GF-D8 (cell line): ENCODE measurements at regions not wholly inside any gene's neighbourhood (a gene's known extent, or its start where the extent isn't known, plus 50 kb on each side); places are given as distances from the start of the nearest gene placed in this dataset.
"Not testable (repeated sequence)": the region's sequence is repeated elsewhere in the genome, so short reads cannot be mapped to it uniquely, and the experiment has no call there.

Experiments used
- DNase-seq: peaks from one replicate; lab custom pipeline; 2025; lab: John Stamatoyannopoulos, UW

- DNase-seq = no peak
Observed at GRCh38 chr11:91641153-91641552, 583.5 kb upstream of the FAT3 start.

DNA sequence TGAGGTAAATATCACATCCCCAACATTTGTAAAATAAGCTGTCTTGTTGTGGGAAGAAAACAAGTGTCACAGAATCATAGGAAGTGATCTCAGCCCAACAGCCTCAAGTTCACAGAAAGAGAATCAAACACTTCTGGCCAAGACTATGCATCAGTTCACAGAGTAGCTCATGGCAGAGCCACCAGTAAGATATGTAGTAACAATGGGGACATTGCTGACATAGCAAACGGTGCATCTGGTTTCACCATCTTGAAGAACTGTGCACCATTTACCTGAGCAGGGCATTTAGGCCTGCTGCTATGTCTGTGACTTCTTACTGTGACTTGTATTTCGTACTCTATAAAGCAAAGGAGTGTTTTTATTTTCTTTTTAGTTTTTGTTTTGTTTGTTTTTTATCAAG lies 585.3 kb upstream of the FAT3 start:
- DNase-seq = no peak

- DNase-seq = no peak
Observed at GRCh38 chr11:91630916-91631673, 593.5 kb upstream of the FAT3 start.

DNA sequence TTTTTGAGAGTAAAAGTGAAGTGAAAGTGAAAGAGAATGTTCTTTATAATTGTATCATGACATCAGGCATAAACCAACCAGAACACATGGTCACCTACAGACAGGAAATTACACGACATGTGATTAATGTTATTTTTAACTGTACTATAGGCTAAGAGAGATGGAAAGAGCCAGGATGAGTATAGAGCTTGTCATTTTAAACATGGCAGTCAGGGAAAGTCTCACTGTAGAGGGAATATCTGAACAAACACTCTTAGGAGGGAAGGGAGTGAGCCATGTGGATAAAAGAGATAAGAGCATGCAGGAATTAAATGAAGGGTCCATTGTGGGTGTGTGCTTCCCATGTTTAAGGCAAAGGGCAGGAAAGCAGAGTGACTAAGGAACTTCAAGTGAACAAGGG lies 599.1 kb upstream of the FAT3 start:
- DNase-seq = no peak

- no peak for DNase-seq
Observed at GRCh38 chr11:91624021-91624420, 600.6 kb upstream of the FAT3 start.

- no peak for DNase-seq
Observed at GRCh38 chr11:91608677-91609076, 615.9 kb upstream of the FAT3 start.

GRCh38 chr11:91596111-91596510 lies 628.5 kb upstream of the FAT3 start:
- DNase-seq = no peak

- no peak for DNase-seq
Observed at GRCh38 chr11:91591021-91591420, 633.6 kb upstream of the FAT3 start.

DNA sequence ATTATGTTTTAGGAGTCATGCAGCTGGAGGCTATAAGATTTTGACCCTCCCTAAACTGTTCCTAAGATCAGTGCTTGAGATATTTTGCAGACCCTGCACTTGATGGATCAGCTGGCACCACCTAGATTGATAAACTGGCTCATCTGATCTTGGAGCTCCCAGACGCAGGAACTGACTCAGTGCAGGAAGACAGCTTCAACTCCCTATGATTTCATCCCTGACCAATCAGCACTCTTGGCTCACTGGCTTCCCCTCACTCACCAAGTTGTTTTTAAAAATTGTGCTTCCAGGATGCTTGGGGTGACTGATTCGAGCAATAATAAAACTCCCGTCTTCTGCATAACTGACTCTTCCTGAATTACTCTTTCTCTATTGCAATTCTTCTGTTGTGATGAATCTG lies 637.5 kb upstream of the FAT3 start:
- DNase-seq = no peak

GRCh38 chr11:91585035-91585801 lies 639.4 kb upstream of the FAT3 start:
- DNase-seq = no peak

DNA sequence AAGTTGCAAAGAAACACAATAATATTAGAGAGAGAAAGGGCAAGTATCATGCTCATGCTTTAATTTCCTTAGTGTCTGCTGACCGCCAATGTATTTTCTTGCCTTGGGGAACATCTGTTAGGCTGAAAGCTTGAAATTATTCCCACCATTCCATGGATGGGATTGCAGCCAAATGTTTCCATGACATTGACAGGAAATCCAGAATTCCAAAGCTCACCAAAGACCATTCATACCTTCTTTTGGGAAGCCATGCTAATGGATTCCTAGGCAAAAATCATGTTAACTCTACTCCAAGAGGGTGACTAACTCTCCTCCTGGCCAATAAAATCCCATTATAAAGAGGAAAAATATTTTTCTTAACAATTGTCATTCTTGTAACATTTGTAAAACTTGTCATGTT lies 661.4 kb upstream of the FAT3 start:
- DNase-seq = no peak

- DNase-seq = no peak
Observed at GRCh38 chr11:91560434-91560833, 664.2 kb upstream of the FAT3 start.

- DNase-seq = no peak
Observed at GRCh38 chr11:91538065-91538464, 686.6 kb upstream of the FAT3 start.

DNA sequence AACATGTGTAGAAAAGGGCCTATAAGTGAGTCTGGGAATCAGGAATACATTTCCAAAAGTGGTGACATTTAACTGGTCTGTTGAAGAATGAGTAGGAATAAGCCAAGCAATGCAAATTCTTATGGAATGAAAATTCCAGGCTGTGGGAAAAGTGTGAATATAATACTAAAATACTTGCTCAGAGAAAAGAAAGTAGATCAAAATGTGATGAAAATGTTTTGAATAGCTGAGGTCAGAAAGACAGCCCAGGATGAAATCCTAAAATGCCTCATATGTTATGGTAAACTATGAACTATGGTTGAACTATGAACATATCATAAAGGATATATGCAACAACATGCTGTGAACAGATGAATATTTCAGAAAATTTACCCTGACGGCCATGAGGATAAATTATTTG lies 688.3 kb upstream of the FAT3 start:
- DNase-seq = no peak

GRCh38 chr11:91528965-91529364 lies 695.7 kb upstream of the FAT3 start:
- no peak for DNase-seq

- no peak for DNase-seq
Observed at GRCh38 chr11:91527380-91528030, 697.1 kb upstream of the FAT3 start.

DNA sequence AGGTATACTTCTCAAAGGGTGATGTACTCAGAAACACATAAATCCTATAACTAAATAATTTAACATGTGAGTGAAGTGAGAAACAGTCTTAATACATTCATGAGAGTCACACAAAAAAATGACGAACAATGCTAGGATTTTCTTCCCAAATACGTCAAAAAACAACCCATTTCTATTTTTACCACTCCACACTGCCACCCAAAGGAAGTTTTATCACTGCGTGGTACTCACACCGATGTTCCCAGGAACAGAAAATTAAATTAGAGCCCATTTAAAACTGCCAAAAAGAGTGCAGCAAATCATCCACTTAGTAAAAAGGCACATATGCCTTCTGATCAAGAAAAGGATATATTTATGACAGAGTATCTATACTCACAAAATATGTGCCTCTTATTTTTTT lies 710.9 kb upstream of the FAT3 start:
- no peak for DNase-seq

GRCh38 chr11:91497847-91498246 lies 726.8 kb upstream of the FAT3 start:
- no peak for DNase-seq

DNA sequence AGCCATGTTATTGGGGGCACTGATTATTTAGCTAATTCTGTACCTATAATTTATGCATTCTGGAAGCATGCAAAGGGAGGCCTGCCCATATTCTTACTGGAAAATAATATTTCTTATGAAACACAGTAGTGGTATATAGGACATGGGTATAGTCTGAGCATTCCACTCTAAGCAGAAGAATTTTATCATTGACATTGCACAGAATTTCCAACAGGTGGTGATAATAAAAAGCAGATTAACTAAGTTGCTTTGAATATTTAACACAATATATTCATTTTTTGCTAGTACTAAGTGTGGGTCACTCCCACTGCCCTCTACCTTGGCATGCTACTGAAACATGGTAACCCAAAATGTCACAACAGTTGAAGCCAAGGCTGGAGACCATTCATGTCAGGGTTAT lies 728.8 kb upstream of the FAT3 start:
- DNase-seq = no peak

DNA sequence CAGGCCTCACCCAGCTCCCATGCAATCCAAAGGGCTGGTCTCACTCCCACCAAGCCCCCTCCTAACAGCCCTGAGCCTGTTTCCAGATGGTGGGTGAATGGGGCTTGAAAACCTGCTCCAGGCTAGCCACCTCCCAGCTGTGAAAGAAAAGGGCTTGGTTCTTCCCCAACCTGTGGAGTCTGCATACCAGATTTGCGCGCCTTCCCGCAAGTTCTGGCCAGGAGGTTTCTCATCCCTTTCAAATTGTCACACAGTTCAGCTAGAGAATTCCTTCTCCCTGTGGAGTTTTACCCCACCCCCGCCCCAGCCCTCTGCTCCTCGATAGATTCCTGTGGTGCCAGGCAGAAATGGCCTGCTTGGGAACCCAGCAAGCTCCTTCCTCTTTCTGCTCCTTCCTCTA lies 734.6 kb upstream of the FAT3 start:
- DNase-seq = no peak

GRCh38 chr11:91483956-91484355 lies 740.7 kb upstream of the FAT3 start:
- not testable (repeated sequence) for DNase-seq

- not testable (repeated sequence) for DNase-seq
Observed at GRCh38 chr11:91481875-91482274, 742.7 kb upstream of the FAT3 start.

- DNase-seq = no peak
Observed at GRCh38 chr11:91470656-91471055, 754.0 kb upstream of the FAT3 start.
